RCC 7860 (cell line): ENCODE measurements at regions not wholly inside any gene's neighbourhood (a gene's known extent, or its start where the extent isn't known, plus 50 kb on each side); places are given as distances from the start of the nearest gene placed in this dataset.
"Not testable (repeated sequence)": the region's sequence is repeated elsewhere in the genome, so short reads cannot be mapped to it uniquely, and the experiment has no call there.

ENCODE experiments used
- DNase-seq: peaks from one replicate; pipeline ENCODE4 v3.0.0-alpha.2; 2015; ENCODE audit warnings: low spot score
- FAIRE-seq: peaks from 2 replicates; lab custom pipeline; 2012; peaks lifted over from hg19 to GRCh38; lab: Jason Lieb, UNC

DNA sequence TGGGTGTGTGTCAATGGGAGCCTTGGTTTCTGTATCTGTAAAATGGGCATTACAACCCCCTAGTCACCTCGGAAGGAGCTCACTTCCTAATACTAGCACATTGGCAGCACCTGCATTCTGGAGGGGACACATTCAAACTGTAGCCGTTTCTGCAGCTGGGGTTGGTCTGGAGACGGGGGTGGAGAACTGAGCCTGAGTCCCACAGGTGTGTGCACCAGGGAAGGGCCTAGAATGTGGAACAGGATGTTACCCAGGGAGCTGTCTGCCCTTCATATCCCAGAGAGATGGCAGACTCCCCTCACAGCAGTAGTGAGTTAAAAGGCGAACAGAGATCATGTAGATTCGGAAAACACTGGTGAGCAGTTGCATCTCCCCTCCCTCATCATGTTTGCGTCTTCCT lies 272.8 kb upstream of the ZNF32 start:
- no peak for FAIRE-seq
- no peak for DNase-seq

GRCh38 chr10:43920236-43920758 lies 271.6 kb upstream of the ZNF32 start:
- FAIRE-seq, DNase-seq: not testable (repeated sequence)

DNA sequence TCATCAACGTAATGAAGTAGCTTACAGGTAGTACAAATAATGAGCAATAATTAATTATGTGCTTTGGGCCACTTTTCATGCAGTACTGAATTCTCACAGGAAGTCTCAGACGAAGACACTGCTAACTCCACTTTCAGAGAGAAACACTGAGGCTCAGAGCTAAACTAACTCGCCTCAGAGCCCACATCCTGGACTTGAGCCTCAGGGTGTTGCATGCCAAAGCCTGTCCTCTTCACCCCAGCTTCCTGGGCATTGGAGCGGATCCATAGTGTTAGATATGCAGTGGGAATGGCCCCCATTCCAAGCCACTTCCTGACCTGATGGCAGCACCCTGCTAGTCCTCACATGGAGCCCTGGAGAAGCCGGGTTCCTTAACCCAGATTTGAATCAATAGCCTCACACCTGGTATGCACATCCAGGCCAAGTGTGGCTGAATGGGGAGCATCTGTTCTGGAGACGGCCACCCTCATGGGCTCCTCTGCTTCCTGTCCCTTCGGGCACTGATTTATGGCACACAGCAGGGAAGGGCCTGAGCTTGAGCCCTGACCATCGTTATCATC lies 265.1 kb upstream of the ZNF32 start:
- peak; percentile 51 for DNase-seq
- FAIRE-seq, result no peak

GRCh38 chr10:43912469-43912868 lies 263.8 kb upstream of the ZNF32 start:
- DNase-seq, result no peak
- FAIRE-seq, result no peak

DNA sequence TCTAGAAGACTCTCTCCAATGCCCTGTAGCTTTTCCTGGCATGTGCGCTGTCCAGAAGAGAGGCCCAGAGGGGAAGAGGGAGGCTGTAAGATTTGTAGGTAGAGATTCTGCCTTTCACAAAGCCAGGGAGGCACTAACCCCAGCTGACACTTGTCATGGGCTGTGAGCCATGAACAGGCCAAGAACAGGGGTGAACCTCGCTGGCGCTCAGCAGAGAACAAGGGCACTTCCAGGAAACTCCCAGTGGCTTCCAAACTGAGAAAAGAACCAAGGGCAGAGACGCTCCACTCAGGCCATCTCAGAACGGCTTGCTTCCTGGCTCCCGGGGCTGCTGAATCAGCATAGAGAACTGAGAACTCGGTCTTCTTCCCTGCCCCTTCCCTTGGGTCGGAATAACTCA lies 257.8 kb upstream of the ZNF32 start:
- DNase-seq (no peak), FAIRE-seq (no peak)

GRCh38 chr10:43905512-43906236 lies 257.0 kb upstream of the ZNF32 start:
- no peak for DNase-seq
- no peak for FAIRE-seq

- DNase-seq (no peak), FAIRE-seq (no peak)
Observed at GRCh38 chr10:43904844-43905243, 256.2 kb upstream of the ZNF32 start.

- DNase-seq (no peak), FAIRE-seq (no peak)
Observed at GRCh38 chr10:43904301-43904700, 255.6 kb upstream of the ZNF32 start.

GRCh38 chr10:43903451-43903850 lies 254.8 kb upstream of the ZNF32 start:
- DNase-seq, result no peak
- FAIRE-seq, result no peak

GRCh38 chr10:43902842-43903241 lies 254.2 kb upstream of the ZNF32 start:
- no peak for FAIRE-seq
- no peak for DNase-seq

DNA sequence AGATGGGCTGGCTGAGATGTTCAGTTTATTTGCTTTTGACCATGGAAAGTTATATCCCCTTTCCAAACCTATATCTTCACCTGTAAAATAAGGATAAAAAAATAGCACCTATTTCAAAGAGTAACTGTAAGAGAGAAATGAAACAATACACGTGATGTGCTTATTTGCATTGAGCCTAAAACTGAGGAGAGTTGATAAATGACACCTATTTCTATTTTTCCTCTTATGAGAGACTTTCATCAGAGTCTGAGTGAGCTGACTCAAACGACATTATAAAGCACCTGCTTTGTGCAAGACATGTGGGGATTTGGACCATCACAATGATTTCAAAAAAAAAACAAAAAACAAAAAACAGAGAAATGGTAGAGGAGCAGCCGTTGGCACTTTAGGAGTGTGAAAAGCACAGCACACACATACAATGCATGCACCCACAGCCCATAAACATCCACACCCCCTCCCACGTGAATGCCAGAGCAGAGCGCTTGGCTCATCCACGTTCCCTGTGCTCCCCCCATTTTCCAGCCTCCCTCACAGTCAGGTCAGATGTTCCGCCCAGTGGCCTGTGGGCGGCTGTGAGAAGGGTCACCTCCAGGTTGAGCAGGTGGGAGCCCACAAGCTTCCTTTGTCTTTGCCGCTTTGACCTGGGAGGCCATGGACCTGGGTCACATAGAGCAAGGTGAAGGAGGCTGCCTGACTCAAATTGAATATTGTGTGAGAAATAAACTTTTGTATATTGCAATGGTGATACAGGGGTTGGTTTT lies 253.2 kb upstream of the ZNF32 start:
- DNase-seq (no peak), FAIRE-seq (no peak)

DNA sequence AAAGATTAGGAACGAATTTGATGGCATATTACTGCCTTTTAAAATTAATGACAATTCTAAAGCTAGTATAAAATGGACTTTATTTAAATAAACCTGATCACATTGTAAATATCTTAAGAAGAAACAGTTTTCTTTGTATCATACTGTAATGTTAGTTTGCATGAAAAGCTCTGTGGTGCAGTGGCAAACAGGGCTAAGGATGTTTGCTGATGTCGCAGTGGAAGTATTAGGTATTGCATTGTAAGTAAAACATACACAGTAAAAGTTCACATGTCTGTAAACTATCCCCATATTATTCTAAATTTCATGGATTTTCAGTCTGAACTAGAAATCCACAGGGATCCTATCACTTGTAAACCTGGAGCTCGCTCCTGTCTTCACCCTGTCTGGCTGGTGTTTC lies 252.6 kb upstream of the ZNF32 start:
- no peak for FAIRE-seq
- DNase-seq, result no peak

- FAIRE-seq, result no peak
- DNase-seq, result no peak
Observed at GRCh38 chr10:43900571-43900970, 251.9 kb upstream of the ZNF32 start.

GRCh38 chr10:43899224-43899959 lies 250.7 kb upstream of the ZNF32 start:
- DNase-seq, result peak; percentile 18

DNA sequence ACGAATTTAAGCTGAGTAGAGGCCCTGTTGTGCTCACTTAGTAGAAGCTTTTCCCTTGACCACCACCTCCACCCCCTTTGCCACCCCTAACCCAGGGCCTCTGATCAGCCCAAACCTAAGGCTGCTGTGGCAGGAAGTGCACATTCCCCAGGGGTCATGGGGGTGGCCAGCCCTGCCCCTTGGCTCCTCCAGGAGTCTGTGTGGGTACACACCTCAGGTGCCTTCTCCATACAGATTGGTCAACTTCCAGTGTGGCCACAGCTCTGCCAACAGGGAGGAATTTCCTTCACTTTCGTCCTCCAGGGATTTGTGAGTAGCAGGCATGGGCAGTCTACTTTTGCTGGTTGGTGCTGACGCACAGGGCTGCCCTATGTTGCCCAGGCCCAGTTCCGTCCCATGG lies 249.9 kb upstream of the ZNF32 start:
- FAIRE-seq (no peak), DNase-seq (no peak)

More at GRCh38 chr10:43899224-43899959, 250.7 kb upstream of the ZNF32 start:
- no peak for FAIRE-seq

- FAIRE-seq (no peak), DNase-seq (no peak)
Observed at GRCh38 chr10:43897765-43898419, 249.2 kb upstream of the ZNF32 start.

GRCh38 chr10:43892062-43892770 lies 243.5 kb upstream of the ZNF32 start:
- peak; percentile 90 for FAIRE-seq
- DNase-seq, result peak; percentile 93

GRCh38 chr10:43891241-43891640 lies 242.6 kb upstream of the ZNF32 start:
- peak; percentile 79 for FAIRE-seq
- DNase-seq, result peak; percentile 81

DNA sequence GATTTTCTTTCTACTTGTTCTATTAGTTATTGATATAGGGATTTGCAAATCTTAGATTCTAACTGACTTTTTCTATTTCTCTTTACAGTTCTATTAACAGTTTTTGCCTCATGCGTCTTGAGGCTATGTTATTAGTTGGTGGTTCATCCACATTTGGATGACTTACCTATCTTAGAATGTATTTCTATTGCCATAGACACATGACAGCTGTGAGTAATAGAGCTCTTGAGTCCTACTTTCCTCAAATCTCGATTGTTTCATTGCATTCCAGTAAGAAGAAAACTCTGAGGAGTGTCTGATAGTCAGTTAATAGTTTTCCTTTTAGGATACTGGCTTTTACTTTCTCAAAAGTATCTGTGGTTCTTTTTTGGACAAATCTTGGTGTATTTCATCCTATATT lies 241.4 kb upstream of the ZNF32 start:
- FAIRE-seq (peak; percentile 79), DNase-seq (peak; percentile 88)

DNA sequence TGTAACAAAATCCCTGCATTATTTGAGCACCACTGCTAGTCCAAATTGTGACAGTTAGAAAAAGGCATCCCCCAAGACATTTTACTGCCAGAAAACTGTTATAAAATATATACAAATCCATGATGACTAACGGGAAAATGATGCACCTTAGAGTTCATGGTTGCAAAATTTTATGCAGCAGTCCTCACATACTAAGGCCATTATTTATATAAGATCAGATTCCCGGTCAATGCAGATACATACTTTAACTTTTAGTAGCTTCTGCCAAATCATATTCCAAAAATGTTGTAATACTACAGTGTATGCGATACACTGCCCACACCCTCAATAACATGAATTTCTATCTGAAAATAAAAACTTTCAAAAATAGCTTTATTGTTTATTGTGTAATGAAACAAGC lies 239.9 kb upstream of the ZNF32 start:
- peak; percentile 38 for DNase-seq

More for the DNA sequence above, 239.9 kb upstream of the ZNF32 start:
- FAIRE-seq, result no peak
